GM19023 (cell line): ENCODE measurements at regions not wholly inside any gene's neighbourhood (a gene's known extent, or its start where the extent isn't known, plus 50 kb on each side); places are given as distances from the start of the nearest gene placed in this dataset.

Experiments
- ATAC-seq: cut with Tn5 transposase; IDR thresholded peaks from one replicate; pipeline ENCODE4 v1.9.1; 2021; ENCODE audit warnings: mild to moderate bottlenecking, moderate library complexity; ENCODE audit not compliant: unreplicated experiment

DNA sequence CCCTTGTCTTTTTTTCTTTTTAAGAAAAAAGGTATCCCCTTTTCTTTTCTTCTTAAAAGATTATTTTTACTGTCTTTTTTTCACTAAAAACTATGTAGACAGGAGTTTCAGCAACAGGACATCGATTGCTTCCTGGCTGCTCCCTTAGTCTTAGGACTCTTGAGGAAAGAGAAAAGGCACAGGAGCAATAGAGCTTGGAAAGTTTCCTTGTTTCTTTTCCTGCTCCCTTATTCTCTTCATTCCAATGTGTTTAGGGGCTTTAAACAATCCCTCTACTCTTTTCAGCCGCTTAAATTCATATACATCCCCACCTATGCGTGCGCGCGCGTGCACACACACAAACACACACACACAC lies 182.2 kb upstream of the FOXN2 start:
- ATAC-seq, result no peak

DNA sequence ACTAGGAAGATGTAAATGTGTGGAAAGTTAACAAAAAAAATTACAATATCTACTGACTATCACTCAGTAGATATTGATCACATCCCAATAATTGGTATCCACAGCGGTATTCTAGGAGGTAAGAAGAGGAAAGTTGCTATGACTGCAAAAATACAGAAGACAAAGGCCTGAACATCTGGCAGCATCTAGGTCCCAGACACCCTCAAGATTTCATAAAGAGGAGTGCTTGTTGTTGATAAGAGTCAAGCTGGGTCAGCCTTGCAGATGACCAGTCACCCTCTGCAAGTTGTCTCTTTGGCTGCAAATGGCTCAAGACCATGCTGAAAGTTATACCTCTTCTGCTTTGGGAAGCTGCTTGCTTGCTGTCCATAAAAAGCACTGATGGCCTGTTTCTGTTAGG lies 179.8 kb upstream of the FOXN2 start:
- ATAC-seq, result no peak

GRCh38 chr2:48135797-48136196 lies 178.7 kb upstream of the FOXN2 start:
- no peak for ATAC-seq

DNA sequence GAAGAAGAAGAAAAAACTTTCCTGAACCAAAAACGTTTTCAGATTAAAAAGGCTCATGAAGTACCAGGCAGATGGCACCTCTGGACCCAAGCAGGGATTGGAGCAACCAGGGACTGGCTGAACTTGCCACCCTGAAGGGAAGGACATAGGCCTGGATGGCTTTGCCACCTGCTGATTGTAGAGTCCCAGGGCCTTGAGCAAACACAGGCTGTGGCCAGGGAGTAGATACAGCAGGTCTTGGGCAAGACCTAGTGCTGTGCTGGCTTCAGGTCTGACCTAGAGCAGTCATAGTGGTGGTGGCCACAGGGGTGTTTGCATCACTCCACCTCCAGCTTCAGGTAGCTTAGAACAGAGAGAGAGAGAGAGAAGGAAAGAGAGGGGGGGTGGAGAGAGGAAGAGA lies 176.7 kb upstream of the FOXN2 start:
- ATAC-seq, result no peak

GRCh38 chr2:48138898-48139297 lies 175.6 kb upstream of the FOXN2 start:
- no peak for ATAC-seq

DNA sequence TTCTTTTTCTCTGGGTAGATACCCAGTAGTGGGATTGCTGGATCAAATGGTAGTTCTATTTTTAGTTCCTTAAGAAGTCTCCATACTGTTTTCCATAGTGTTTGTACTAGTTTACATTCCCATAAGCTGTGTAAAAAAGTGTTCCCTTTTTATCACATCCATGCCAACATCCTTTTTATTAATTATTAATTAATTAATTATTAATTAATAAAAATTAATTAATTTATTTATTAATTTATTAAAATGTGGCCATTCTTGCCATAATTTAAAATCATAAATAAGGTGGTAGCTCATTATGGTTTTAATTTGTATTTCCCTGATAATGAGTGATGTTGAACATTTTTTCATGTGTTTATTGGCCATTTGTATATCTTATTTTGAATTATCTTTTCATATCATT lies 173.9 kb upstream of the FOXN2 start:
- no peak for ATAC-seq

DNA sequence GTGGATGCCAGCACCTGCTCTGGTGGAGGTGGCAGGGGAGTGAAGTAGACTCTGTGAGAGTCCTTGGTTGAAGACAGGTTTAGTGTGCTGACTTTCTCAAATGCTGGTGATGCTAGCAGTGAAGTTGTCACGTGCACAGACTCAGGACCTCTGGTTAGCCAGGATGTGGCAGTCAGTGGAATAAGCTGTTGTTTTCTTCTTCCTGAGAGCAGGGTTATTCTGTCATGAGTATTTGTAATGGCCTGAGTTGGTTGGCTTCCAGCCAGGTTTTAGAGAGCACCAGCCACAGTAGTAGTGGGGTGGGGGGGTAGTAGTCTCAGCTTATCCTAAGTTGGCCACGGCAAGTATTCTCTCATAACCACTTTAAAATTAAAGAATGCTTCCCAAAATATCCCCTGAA lies 169.7 kb upstream of the FOXN2 start:
- ATAC-seq, result no peak

DNA sequence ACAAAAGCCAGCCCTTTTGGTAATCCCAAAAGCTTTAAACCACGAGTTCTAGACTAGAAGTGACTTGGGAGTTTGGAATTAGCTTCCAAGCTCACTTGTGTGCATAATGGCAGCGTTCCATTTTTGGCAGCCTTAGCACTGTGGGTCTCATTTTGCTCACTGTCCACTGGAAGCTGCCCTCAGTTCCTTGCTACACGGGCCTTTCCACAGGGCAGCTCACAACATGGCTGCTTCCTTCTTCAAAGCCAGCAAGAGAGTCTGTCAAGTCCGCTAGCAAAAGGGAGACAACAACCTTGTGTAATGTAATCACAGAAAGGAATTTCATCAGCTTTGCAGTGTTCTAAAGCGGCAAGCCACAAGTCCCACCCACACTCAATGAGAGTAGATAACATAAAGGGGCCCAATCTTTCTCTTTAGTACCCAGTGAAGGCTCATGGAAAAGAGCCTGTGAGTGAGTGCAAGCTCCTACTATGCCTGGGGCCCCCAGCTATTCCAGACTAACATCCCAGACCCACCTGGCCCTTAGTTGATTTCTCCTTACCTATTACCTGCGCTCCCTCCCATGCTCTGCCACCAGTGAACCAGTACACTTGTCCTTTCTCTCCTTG lies 168.5 kb upstream of the FOXN2 start:
- no peak for ATAC-seq

DNA sequence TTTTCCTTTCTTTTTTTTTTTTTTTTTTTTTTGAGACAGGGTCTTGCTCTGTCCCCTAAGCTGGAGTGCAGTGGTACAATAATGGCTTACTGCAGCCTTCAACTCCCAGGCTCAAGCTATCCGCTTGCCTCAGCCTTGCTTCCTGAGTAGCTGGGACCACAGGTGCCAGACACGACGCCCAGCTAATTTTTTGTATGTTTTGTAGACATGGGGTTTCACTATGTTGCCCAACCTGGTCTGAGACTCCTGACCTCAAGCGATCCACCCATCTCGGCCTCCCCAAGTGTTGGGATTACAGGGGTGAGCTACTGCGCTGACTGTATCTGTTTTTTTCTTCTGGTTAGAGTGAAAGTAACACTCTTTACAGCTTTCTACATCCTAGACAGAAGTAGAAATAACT lies 167.9 kb upstream of the FOXN2 start:
- no peak for ATAC-seq

GRCh38 chr2:48147719-48148118 lies 166.8 kb upstream of the FOXN2 start:
- no peak for ATAC-seq

DNA sequence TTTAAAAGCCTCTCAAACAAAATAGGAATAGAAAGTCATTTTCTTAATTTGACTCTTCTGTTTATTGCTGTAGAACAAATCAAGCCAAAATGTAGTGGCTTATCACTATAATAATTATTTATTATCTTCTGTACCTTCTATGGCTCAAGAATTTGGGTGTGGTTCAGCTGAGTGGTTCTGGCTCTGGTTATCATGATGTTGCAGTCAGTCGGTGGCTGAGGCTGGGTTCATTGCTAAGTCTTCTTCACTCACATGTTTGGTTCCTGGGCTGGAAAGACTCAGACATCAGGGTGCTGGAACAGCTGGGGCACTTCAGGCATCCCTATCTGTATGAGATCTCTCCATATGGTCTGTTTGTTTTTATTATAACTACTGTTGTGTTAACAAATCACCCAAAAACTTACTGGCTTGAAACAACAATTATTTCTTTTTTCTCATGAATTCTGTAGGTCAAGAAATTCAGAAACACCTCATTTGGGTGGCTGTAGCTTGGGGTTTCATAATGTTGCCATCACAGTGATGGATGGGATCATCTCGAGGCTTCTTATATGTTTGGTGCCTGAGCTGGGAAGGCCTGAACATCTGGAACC lies 165.5 kb upstream of the FOXN2 start:
- no peak for ATAC-seq

- ATAC-seq, result no peak
These were observed 157.3 kb upstream of the FOXN2 start for GRCh38 chr2:48157150-48157549.

- ATAC-seq, result no peak
These were observed 152.9 kb upstream of the FOXN2 start for GRCh38 chr2:48161628-48162027.

DNA sequence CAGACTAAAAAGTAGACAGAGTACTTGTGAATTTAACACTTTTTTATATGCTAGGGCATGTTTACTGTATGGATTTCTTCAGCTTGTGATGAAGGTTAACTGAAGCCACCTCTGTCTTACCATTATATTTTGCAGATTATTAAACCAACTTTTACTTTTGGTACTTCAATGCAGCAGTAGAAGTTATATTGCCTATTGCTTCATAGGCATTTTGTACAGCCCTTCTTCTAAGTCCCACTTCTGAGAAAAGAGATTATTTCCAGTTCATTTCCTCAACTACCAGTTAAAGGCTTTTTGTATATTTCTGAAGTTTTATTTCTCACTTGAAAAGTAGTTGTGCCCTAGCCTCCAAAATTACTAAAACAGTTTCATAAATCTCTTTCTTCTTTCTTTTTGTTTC lies 151.7 kb upstream of the FOXN2 start:
- no peak for ATAC-seq

DNA sequence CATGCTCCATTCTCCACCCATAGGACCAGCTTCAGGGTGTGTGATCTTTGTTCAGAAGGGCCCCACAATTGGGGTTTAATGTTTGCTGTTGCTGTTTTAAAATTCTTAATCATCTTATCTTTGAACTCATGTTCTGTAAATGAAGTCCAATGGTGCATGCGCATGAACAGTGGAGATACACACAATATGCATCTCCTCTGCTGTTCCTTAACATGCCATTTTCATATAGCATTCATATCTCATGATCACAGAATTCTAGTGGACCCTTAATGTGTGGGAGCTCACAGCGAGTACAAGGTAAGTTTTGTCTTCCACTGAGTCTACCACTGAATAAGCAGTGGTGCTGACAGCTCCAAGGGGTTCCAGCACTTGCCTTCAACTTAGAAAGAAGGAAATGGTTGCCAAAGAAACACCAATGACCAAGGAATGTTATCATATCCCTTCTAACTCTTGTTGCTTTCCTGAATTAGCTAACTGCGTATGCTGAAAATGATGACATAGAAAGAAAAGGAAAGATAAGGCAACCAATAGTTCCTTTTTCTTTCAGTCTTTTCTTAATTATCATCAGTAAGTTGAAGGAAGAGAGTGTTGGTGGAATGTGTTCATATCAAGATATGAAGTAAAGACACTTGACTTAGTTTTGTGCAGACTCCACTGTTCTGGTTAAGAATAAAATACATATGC lies 149.3 kb upstream of the FOXN2 start:
- ATAC-seq, result no peak

DNA sequence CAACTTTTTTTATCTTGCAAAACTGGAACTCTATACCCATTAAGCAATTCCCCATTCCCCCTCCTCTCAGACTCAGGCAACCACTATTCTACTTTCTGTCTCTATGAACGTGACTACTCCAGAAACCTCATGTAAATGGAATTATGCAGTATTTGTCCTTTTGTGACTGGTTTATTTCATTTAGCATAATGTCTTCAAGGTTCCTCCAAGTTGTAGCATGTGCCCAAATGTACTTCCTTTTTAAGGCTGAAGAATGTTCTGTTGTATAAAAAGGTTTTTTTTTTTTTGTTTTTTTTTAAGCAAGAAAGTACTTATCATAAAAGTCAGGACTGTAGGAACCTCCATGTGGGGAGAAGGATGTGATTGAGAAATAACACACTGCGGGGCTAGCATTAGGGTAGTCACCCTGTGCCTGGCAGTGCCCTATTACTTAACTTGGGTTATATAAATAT lies 145.3 kb upstream of the FOXN2 start:
- no peak for ATAC-seq

- no peak for ATAC-seq
These were observed 144.2 kb upstream of the FOXN2 start for GRCh38 chr2:48170281-48170680.

DNA sequence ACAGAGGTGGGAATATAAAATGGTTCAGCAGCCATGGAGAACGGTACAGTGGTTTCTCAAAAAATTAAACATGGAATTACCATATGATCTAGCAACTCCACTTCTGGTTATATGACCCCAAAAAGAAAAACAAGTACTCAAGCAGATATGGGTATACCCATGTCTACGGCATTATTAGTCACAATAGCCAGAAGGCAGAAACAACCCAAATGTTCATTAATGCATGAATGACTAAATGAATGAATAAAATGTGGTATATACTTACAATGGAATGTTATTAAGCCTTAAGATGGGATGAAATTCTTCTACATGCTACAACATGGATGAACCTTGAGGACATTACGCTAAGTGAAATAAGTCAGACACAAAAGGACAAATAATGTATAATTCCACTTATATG lies 141.3 kb upstream of the FOXN2 start:
- no peak for ATAC-seq

- ATAC-seq, result no peak
These were observed 140.0 kb upstream of the FOXN2 start for GRCh38 chr2:48174503-48174902.

- no peak for ATAC-seq
These were observed 139.2 kb upstream of the FOXN2 start for GRCh38 chr2:48175254-48175653.

GRCh38 chr2:48175656-48176055 lies 138.8 kb upstream of the FOXN2 start:
- ATAC-seq, result no peak

- ATAC-seq, result no peak
These were observed 137.6 kb upstream of the FOXN2 start for GRCh38 chr2:48176876-48177275.

GRCh38 chr2:48178611-48179010 lies 135.9 kb upstream of the FOXN2 start:
- no peak for ATAC-seq
